ENCODE measurements at regions not wholly inside any gene's neighbourhood (a gene's known extent, or its start where the extent isn't known, plus 50 kb on each side); places are given as distances from the start of the nearest gene placed in this dataset.

DNA sequence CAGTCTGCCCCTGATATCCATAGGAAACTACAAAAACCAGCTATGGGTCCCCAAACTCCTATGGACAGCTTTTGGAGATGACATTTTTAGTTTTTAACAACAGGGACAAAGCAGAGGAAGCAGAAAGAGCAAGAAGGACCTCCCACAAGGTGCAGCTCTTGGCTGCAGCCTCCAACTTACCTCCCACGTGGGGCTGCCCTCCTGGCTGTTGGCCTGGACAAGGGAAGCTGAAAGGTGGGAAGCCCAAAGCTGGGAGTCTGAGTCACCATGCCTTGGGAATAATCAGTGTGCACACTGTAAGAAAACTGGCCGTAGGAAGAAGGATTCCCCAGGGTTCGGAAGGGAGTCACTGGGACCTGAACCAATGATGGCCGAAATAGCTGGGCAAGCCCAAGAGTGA is 51.8 kb upstream of the PAX1 start:
- DNase-seq, result no peak

DNA sequence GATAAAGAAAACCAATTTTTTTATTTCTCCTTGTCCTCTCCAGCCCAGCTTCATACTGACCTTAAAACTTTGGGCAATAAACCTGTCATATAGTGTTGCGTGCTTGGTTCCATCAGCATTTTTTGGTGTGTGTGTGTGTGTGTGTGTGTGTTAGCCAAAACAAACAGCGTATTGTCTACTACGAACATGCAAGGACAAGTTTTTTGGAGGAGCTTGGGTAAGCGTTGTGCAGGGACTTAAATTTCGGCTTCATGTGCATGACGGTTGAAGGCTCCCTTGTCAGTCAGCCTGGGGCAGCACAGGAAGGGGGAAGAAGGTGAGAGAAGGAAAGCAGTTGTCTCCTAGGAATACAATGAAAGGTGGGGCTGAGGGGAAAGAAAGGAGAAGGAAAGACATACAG is 62.0 kb upstream of the PAX1 start:
- DNase-seq, result no peak

DNA sequence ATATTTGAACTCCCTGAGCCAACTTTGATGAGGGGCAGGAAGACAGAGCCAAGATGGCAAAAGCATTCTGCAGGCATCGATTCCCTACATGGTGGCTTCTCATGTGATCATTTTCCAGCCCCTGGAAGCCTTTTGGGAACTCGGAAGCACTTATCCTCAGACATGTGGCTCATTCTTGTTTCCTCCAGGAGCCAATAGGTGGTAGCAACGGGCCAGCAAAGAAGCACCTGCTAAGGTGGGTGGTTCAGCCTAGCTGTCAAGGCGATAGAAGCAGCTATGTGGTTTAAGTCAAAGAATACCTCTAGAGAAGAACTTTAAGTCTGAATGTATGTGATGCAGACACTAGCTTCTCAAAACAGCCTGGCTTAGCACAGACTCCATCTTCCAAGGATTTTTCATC is 64.9 kb upstream of the PAX1 start:
- DNase-seq, result no peak

DNA sequence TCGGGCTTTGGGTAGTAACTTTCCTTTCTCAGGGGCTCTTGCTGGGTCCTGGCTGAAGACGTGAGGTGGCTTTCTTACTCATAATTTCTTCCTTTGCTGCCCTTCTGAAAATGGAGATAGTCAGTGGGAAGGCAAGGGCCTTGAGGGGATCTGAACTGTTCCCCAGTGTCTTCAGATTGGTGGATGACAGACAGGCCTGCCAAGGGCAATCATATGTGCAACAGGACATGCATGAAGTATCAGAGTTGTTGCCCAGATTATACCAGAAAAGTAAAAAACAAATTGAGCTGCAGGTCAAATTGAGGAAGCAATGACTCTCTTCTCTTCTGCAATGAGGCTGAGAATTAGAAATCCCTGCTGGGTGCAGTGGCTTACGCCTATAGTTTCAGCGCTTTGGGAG is 71.6 kb upstream of the PAX1 start:
- no peak for DNase-seq

DNA sequence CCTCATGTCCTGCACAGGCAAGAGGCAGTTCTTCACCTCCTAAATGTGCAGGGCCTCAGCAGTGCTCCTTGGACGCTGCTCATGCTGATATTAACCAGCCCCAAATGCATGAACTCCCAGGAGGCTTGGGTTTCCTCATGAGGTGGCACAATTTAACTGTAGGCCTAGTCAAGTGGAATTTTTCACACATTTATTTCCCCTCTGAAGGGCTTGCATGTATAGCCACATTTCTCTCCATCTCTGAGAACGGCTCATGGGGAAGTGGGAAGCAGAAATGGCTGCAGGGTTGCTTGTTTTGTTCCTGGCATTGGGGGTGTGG is 72.8 kb upstream of the PAX1 start:
- DNase-seq, result no peak

DNA sequence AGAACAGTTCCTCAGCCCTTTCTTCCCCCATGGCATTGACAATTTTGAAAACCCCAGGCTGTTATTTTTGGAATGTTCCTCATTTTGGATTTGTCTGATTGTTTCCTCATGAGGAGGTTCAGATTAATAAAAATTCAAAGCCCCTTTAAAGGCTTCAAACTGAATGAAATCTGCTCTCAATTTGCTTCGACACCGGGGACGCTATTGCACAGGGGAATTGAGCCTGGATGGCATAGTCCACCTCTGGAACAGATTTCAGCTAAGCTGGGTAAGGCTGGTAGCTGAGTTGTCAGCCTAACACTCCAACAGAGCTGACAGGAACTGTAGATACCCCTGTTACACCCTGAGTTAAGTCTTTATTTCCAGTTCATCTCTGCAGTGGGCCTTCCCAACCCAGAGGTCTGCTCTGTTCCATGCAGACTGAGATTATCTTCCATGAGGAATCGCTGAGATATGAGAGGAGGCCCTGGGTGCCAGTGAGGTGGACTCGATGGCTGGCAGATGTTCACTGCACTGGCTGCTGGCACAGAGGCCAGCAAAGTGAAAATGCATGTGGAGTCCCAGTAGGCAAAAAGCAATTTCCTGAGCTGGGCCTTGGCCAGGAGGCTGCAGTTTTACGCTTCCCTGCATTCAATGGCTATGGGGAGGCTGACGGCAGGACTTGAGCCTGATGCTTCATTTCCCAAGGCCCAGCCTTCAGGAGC is 73.3 kb upstream of the PAX1 start:
- no peak for DNase-seq

DNA sequence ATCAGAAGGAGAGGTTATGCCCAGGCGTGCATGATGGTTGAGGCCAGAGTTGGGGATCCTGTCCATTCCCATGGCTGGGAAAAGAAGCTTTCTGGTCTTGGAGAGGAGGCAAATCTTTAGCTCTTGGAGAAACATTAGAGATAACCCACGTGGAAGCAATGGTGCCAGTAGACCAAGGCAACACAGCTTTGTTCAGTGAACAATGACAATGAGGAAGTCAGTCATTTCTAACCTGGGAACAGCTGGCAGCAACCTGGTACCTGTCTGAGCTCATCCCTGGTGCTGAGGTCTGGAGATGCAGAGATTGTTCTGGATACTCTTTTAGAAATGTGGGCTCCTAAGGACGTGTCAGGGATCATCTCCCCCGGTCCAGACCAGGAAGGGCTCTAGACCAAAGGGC is 76.7 kb upstream of the PAX1 start:
- DNase-seq, result no peak

DNA sequence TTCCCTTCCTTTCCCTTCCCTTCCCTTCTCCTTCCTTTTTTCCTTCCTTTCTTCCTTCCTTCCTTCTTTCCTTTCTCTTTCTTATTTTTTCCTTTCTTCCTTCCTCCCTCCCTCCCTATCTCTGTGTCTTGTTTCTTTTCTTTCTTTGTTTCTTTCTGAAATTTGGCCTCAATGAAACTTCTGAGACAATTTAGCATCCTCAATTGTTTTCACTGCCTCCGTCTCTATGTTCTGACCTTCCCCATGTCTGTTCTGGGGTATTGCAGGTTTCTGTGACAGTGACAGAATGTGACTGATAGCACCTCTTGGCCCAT is 81.7 kb upstream of the PAX1 start:
- no peak for DNase-seq

DNA sequence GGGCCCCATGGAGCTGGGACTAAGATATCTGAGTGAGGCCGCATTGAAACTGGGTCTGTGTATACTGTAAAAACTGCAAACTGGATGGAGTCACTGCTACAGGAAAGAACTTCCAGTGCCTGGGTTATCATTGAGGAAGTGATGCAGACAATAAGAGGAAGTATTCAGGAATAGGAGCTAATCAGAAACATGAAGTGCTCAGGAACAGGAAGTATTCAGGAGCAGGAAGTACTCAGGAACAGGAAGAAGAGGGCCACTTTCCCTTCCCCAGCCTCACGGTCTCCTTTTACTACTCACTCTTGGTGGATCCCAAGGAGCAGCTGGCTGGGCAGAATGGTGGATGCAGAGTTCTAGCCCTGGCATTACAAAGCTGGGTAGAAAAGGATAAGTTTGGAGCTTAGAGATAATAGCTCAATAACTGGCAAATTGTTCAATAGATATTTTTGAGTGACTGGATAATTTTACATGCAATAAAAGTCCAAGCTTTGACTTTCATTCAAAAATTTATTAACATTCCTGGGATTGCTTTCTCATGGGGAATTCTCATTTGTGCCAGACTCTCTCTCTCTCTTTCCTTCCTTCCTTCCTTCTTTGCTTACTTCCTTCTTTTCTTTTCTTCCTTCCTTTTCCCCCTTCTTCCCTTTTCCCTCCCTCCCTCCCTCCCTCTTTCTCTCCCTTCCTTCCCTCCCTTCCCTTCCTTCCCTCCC is 82.2 kb upstream of the PAX1 start:
- DNase-seq, result peak; percentile 73

DNA sequence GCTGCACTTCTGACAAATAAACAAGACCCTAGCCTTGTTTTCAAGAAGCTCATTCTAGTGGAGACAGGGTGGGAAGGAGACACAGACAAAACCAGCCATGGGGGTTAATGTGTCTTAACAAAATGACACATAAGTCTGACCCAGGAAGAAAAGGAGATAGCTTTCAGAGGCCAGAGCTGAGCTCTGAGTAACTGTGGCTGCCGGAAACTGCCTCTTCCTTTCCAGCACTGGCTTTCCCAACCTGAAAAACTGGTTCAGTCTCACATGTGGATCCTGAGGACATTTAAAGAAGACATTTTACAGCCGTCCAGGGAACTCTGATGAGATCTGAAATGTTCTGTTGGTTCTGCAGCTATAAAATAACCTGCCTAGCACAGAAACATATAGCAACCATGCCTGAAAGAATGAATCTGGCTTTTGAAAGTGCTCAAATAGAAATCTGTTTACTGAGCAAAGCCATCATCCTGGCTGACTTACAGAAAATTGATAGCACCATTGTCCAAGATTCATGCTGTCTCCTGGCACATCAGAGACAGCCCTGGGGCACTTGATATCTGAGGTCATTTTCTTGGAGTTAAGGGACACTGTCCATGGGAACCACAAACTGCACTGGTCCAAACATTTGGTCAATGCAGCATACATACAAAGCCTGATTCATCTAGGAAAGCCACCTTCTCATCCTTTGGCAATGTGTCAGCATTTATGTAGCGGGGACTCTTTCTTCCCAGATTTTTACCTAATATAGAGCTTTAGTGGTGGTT is 83.2 kb upstream of the PAX1 start:
- DNase-seq, result no peak

DNA sequence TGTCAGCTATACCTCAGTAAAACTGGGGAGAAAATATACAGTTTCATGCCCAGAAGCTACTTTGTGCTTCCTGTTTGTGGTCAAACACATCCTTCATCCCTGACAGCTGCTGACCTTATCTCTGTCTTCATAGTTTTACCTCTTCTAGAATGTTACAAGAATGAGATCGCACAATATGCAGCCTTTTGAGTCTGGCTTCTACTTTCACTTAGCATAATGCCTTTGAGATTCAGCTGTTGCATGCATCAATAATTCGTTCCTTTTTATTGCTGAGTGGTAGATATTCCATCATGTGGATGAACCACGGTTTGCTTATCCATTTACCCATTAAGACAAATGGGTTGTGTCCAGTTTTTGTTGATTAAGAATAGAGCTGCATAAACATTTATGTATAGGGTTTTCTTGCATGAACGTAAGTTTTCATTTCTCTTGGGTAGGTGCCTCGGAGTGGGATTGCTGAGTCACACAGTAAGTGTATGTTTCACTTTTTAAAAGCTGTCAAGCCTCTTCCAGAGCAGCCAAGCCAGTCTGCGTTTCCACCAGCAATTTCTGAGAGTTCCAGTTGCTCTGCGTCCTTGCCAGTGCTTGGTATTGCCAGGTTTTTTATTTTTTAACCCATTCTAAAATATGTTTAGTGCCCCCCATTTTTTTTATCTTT is 86.6 kb upstream of the PAX1 start:
- no peak for DNase-seq

DNA sequence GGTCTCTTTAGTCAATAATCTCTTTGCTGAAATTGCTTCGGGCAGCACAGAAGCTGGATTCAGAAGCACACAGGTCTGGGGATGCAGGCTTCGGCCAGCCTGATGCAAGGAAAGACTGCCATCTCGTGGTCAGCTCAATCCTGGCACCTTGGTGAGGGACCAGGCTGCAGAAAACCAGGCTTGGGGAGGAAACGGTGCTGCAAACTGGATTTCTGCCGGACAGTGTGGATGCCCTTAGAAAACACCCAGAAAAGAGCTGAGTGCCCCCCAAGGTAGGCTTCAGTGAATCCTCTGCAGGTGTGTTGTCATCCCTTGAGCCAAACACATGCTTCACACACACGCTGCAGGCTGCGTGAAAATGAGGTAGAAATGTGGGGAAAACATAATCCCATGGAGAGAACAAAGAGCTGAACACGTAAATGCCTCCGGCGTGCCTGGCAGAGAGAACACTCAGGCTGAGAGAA is 89.8 kb upstream of the PAX1 start:
- DNase-seq, result no peak

DNA sequence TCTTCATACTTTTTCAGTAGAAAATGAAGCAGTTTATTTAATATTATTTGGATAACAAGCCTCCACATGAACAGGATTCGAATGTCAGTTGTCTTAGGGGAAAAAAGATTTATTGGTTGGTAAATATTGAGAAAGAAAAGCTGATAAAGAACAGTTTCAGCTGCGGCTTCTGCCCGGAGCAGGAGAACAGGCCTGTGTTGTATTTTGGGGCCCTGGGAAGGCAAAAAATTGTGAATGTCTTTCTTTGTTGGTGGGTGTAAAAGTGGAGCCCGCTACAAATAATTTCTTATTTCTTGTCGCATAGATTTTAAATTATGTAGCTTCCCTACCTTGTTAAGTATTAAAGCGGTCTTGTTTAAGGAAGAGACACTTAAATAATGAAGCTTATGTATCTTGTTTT is 90.5 kb upstream of the PAX1 start:
- no peak for DNase-seq

DNA sequence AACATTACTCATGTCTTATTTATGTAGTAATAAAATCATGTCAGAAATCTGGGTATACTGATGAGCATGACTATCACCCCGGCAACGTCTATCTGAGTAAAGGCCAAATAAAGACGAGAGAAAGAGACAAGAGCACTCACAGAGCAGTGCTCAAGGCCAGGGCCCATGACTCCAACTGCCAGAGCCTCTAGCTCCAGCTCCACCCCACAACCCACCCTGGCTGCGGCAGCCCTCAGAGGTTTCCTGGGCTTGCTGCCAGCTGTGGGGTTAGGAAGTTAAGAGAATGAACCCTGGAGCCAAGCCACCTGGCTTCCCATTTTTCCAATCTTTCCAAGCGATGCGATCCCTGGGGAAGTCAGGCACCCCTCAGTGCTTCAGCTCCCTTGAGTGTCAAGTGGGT is 92.0 kb upstream of the PAX1 start:
- DNase-seq, result no peak

DNA sequence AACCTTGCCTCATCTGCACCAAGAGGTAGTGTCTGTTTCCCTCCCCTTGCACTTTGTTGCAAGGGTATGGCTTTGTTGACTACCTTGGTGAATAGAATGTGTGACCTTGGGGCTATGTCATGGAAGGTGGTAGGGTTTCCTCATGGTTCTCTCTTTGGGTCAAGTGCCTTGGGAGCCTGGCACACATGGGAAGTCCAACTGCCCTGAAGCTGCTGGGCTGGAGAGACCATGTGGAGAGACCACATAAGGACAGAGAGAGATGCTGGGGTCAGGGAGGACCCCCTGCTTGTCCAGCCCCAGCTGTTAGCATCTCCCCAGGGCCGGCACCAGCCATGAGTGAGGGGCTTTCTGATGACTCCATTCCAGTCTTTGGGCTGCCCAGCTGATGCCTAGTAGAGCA is 95.5 kb upstream of the PAX1 start:
- DNase-seq, result no peak

DNA sequence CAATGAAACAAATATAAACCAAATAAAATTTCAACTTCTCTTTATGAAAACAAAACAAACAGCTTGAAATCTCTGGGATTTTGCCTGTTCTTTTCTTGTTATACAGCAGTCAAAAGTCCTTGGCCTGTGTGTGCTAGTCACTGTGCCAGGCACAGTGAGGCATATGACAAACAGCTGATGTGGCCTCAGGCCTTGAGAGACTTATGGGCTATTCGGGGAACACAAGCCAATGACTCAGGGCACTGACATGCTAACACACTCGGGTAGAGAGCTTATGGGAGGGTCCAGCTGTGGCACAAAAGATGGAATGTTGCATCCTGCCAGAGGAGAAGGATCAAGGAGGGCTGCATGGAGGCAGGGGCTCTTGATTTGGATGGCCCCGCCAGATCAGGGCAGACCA is 95.4 kb upstream of the NKX2-2 start:
- no peak for DNase-seq

DNA sequence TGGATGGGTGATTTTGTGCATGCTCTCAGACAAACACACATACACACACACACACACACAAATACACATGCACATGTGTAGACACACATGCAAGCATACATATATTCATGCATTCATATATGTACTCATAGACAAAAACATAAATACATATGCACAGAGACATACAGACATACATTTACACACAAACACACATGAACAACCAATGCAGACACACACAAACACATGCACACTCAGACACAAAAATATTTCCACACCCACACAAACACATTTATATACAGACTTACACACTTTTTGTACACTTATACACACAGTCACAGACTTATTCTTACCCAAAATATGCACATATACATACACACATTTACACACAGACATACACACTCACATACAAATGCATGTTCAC is 94.9 kb upstream of the NKX2-2 start:
- no peak for DNase-seq

DNA sequence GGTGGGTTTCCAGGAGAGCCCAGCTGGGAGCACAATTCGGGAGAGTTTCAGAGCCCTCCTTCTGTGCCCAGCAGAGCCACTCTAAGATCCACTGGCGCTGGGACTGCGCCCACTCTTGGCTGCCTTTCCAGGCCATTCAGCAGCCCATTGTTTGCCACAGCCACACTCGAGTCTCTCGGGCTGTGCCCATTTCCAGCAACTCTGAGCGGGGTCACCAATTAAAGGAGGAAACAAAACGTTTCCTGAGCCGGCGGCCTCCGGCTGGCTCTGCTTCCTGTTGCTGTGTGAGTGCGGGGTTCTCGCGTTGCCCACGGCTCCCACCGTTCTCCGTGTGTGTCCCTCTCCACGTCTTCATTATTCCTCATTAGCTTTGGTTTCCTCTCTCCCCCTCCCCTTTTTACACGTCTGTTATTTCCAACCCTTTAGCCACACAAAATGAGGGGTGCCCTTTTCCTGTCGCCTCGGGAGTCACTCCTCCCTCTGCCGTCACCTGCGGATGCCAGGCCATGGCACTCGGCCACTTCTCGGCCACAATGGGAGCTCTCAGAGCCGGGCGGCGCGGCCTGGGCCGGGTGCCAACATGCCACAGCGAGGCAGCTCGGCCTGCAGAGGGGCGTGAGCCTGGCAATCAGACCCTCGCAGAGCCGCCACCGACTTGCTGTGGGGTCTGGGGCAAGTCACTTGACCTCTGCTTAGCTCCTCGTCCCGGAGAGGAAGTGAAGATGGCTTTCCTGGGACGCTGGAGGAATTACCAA is 94.3 kb upstream of the NKX2-2 start:
- no peak for DNase-seq

DNA sequence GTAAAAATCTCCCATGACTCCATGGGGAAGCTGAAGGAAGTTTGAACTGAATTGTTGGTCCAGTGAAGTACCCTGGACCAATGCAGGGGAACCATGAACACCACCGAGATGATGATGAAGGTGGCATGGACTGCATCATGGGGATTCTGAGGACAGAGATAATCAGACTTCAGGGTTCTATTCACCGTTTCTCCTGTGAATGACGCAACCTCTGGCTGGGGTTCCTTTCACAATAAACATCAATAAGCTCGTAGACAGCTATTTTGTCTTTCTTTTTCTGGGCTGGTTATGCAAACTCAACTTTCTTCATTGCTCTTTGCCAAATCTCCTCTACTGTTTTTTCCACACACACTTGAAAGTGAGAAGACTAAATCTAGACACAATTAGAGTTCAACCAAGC is 87.9 kb upstream of the NKX2-2 start:
- DNase-seq, result no peak

DNA sequence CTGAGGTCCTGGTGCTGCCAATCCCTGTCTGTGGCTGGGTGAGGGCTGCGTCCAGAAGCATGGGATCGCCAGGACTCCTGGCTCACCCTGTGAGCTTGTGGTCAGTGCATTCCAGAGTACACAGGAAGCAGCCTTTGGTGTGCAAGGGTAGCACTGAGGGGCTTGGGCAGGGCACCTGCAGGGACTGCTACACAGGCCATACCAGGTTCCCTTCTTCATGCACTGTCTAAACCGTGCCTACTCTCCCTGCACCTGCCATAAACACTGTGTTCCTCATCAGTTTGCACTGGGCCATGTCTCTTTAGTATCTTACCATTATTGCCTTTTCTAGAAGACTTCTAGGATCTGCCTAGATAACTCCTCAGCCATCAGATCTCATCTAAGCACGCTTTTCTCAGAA is 72.8 kb upstream of the NKX2-2 start:
- DNase-seq, result no peak

DNA sequence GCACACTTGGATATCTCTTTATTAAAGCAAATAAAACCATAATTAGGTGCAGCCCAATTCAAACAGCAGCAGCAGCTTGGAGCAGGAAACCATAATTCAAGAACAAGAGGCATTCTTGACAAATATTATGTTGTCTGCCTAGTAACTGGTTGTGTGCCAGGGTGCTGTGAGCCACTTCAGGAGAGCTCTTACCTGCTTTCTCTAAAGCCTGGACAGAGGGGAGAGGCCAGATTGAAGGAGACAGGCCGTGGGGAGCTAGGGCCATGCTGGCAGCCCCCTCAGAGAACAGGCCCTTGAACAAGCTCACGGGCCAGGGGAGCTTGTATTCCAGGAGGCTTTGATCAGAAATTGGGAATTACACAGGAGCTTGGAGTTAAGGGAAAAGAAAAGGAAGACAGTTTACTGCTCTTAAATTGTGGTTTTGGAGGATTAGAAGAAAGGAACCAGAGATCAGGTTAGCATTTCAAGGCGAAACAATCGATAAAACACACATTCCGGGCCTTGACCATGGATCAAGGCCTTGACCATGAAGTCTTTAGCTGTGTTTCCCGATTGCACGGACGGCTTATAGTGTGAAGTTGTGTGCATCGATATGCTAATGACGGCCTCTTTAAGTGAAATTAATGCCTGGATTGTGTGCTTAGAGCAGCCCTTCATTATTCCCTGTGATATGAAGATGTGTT is 69.8 kb upstream of the NKX2-2 start:
- no peak for DNase-seq

DNA sequence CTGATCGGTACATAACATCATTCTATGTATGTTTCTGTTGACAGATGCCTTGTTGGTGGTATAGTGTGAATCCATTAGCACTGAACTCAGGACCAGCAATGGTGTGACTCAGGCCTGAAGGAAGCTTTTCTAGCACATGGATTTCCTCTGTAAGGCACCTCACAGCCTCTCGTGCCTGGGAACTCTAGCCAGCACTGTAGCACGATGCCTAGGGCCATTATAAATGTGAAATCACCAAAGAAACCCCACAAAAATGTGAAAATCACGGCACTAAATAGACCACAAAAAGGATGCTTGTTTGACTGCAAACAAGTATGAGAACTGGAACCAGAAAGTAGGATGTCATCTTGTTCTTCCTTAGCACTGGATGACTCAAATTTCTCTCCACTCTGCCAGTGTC is 63.7 kb upstream of the NKX2-2 start:
- no peak for DNase-seq

Measured in GF-D8 (cell line).